ENCODE measurements at regions not wholly inside any gene's neighbourhood (a gene's known extent, or its start where the extent isn't known, plus 50 kb on each side); places are given as distances from the start of the nearest gene placed in this dataset.

DNA sequence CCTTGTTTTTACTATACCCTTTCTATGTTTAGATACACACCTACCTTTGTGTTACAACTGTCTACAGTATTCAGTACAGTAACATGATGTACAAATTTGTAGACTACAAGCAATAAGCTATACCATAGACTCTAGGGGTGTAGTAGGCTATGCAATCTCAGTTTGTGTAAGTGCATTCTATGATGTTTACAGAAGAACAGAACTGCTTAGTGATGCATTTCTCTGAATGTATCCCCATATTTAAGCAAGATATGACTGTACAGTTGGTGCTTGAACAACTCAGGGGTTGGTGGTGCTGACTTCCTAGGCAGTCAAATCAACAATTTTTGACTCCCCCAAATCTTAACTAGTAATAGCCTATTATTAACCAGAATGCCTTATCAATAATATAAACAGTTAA is 467.1 kb upstream of the TGFBR2 start:
- ATAC-seq (no peak), DNase-seq (no peak)
- Histone ChIP-seq H3K4me3 (no peak overlapping the region), H3K27ac (no peak overlapping the region), H3K36me3 (no peaks in the 10 kb centered on the region), H3K9me3 (no peaks in the 10 kb centered on the region), H3K27me3 (no peaks in the 10 kb centered on the region), H3K4me1 (no peaks in the 10 kb centered on the region)
- no peak for TF ChIP-seq POLR2A (IDR thresholded peaks at IDR 0.05)
- TF ChIP-seq, protein P1, sequence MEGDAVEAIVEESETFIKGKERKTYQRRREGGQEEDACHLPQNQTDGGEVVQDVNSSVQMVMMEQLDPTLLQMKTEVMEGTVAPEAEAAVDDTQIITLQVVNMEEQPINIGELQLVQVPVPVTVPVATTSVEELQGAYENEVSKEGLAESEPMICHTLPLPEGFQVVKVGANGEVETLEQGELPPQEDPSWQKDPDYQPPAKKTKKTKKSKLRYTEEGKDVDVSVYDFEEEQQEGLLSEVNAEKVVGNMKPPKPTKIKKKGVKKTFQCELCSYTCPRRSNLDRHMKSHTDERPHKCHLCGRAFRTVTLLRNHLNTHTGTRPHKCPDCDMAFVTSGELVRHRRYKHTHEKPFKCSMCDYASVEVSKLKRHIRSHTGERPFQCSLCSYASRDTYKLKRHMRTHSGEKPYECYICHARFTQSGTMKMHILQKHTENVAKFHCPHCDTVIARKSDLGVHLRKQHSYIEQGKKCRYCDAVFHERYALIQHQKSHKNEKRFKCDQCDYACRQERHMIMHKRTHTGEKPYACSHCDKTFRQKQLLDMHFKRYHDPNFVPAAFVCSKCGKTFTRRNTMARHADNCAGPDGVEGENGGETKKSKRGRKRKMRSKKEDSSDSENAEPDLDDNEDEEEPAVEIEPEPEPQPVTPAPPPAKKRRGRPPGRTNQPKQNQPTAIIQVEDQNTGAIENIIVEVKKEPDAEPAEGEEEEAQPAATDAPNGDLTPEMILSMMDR (IDR thresholded peaks at IDR 0.05) = no peak
- intact Hi-C loops (cut with DNase I) = no loop called here

DNA sequence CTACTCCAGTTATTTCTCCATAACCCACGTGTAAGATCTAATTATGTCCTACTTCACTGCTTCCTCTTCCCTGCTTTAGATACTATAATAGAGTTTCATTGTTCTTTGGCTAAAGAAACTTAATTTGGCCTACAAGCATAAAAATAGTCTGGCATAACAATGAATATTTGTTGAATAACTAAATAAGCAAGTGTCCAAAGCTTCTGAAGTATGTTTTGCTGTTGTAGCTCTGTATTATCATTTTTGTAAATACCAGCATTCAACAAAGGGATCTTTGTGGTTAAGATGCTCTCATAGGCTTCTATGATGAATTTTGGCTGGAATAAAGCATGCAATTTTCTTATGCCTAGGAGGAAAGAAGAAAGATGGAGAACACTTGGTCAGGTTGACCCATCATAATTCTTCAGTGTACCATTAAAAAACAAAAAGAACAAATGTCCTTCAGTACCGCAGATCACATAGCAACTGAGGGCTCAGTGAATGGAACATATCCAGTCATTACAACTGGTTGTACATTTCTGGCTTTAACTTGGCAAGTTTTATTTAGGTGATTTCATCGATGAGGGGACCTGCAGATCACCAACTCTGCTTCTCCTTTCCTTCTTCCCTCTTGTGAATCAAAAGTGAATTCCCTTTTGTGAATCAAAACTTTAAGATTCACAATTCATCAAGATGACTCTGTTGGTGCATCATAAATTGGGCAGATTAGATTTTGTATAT is 465.9 kb upstream of the TGFBR2 start:
- no peaks in the 10 kb centered on the region for H3K36me3 ChIP-seq
- no peaks in the 10 kb centered on the region for H3K9me3 ChIP-seq
- ATAC-seq (no peak), DNase-seq (no peak)
- intact Hi-C loops (cut with DNase I) = no loop called here
- no peak overlapping the region for H3K27ac ChIP-seq
- no peaks in the 10 kb centered on the region for H3K4me1 ChIP-seq
- TF ChIP-seq, protein P1 (IDR thresholded peaks at IDR 0.05) = no peak
- TF ChIP-seq POLR2A (IDR thresholded peaks at IDR 0.05) = no peak
- 53% methylated on average over 3 of the region's 3 CpGs for WGBS (ENCODE audit: insufficient coverage, low coverage, low lambda C conversion rate, missing lambda C conversion rate)
- H3K27me3 ChIP-seq = no peaks in the 10 kb centered on the region
- H3K4me3 ChIP-seq = no peak overlapping the region

DNA sequence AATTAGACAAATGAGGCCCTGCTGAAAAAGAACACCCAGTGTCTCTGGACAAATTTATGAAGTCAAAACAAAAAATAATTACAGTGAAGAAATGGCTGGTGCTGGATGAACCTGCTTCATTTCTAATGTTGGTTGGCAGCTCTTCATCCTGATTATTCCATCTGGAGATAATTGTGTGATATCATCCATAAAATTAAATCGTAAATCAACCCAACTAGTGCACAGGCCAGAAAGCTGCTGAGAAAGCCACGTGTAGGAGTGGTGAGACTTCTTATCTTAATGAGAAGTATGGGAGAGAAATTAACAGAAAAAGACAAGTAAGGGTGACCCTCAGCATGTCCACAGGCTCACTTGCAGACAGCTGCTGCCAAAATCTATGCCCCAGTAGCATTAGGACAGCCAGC is 465.2 kb upstream of the TGFBR2 start:
- H3K36me3 ChIP-seq = no peaks in the 10 kb centered on the region
- no peak for ATAC-seq
- no peak overlapping the region for H3K27ac ChIP-seq
- no peak for DNase-seq
- H3K27me3 ChIP-seq = no peaks in the 10 kb centered on the region
- no peaks in the 10 kb centered on the region for H3K9me3 ChIP-seq
- no peak overlapping the region for H3K4me3 ChIP-seq
- no peak for TF ChIP-seq POLR2A (IDR thresholded peaks at IDR 0.05)
- TF ChIP-seq, protein P1 (IDR thresholded peaks at IDR 0.05) = no peak
- intact Hi-C loops (cut with DNase I) = no loop called here
- no peaks in the 10 kb centered on the region for H3K4me1 ChIP-seq
- WGBS (ENCODE audit: insufficient coverage, low coverage, low lambda C conversion rate, missing lambda C conversion rate) = 63% methylated on average over 2 of the region's 2 CpGs

DNA sequence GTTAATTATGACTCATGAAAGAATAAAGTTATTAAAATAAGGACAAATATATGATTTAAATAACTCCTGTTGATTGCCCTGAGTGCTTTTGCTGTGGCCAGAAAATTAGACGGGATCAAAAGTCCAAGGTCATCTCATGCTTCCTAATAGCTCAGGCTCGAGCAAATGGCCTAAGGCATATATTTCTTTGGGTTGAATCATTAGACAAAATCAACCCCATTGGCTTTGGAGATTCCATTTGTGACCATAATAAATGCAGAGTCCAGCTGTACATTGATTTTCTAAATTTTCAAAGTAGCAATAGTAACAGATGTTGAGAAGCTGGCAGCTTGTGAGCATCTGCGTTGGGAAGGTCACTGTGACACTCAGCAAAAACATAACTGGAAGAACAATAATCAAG is 464.5 kb upstream of the TGFBR2 start:
- intact Hi-C loops (cut with DNase I) = no loop called here
- Histone ChIP-seq H3K27ac (no peak overlapping the region), H3K9me3 (no peaks in the 10 kb centered on the region), H3K4me3 (no peak overlapping the region), H3K36me3 (no peaks in the 10 kb centered on the region), H3K27me3 (no peaks in the 10 kb centered on the region), H3K4me1 (no peaks in the 10 kb centered on the region)
- WGBS (ENCODE audit: insufficient coverage, low coverage, low lambda C conversion rate, missing lambda C conversion rate) = 68% methylated on average over 3 of the region's 3 CpGs
- TF ChIP-seq, protein P1 (IDR thresholded peaks at IDR 0.05) = no peak
- TF ChIP-seq POLR2A (IDR thresholded peaks at IDR 0.05) = no peak
- ATAC-seq = no peak
- no peak for DNase-seq

DNA sequence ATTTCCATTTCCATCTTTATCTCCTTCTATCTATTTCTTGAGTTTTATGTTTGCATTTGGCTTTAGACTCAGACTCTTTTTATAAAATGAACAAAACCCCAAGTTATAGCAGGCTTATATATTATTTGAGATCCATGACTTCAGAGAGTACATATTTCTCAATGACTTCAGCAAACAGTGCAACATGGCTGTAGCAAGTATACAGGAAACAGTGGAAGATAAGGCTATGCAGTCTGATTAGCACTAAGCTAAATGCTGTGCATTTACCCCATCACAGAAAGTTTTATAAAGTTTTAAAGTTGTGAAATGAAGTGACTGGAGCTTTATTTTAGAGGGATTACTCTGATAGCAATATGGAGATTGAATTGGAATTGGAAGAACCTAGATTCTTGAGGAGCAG is 463.5 kb upstream of the TGFBR2 start:
- H3K27ac ChIP-seq = no peak overlapping the region
- intact Hi-C loops (cut with DNase I) = no loop called here
- no peaks in the 10 kb centered on the region for H3K27me3 ChIP-seq
- ATAC-seq (no peak), DNase-seq (no peak)
- H3K4me1 ChIP-seq = no peaks in the 10 kb centered on the region
- H3K9me3 ChIP-seq = no peaks in the 10 kb centered on the region
- no peak overlapping the region for H3K4me3 ChIP-seq
- TF ChIP-seq POLR2A (IDR thresholded peaks at IDR 0.05) = no peak
- TF ChIP-seq, protein P1 (IDR thresholded peaks at IDR 0.05) = no peak
- no peaks in the 10 kb centered on the region for H3K36me3 ChIP-seq
